ENCODE measurements at regions not wholly inside any gene's neighbourhood (a gene's known extent, or its start where the extent isn't known, plus 50 kb on each side); places are given as distances from the start of the nearest gene placed in this dataset.

- TF ChIP-seq CTCF (conservative IDR thresholded peaks at IDR 0.05) = no peak
- TF ChIP-seq ZFX (IDR thresholded peaks at IDR 0.05) = no peak
These were observed 222.4 kb upstream of the FAM83B start for GRCh38 chr6:54624216-54624615.
